Loucy (cell line): ENCODE measurements at regions not wholly inside any gene's neighbourhood (a gene's known extent, or its start where the extent isn't known, plus 50 kb on each side); places are given as distances from the start of the nearest gene placed in this dataset.

Source experiments
- H2AFZ ChIP-seq: fragments of 200-600 bp; sonication (generic); 2 replicates; pipeline ENCODE4 v1.6.0; 2016; ENCODE audit warnings: antibody characterized with exemption, mild to moderate bottlenecking, low read length, moderate library complexity
- H3F3A ChIP-seq: fragments of 200-600 bp; 2 replicates; pipeline ENCODE4 v1.6.0; 2016; ENCODE audit warnings: antibody characterized with exemption, low read depth, mild to moderate bottlenecking
- H3K27me3 ChIP-seq: fragments of 200-600 bp; sonication (generic); 2 replicates; pipeline ENCODE4 v1.6.1; 2014; ENCODE audit warnings: low read length, mild to moderate bottlenecking; ENCODE audit not compliant: insufficient read depth, poor library complexity, severe bottlenecking
- H3K36me3 ChIP-seq: fragments of 200-600 bp; sonication (generic); 2 replicates; pipeline ENCODE4 v1.6.1; 2016; ENCODE audit warnings: low read length; ENCODE audit not compliant: insufficient read depth
- H3K4me1 ChIP-seq: fragments of 200-600 bp; sonication (generic); 2 replicates; pipeline ENCODE4 v1.5.1; 2014; ENCODE audit warnings: low read length, mild to moderate bottlenecking; ENCODE audit not compliant: insufficient read depth, poor library complexity, severe bottlenecking
- H3K4me2 ChIP-seq: fragments of 200-600 bp; sonication (generic); 2 replicates; pipeline ENCODE4 v1.6.0; 2014; ENCODE audit warnings: antibody characterized with exemption, low read length, low read depth, mild to moderate bottlenecking; ENCODE audit not compliant: poor library complexity, severe bottlenecking
- H3K4me3 ChIP-seq: fragments of 200-600 bp; sonication (generic); 2 replicates; pipeline ENCODE4 v1.5.1; 2014; ENCODE audit warnings: low read length, mild to moderate bottlenecking, mixed read lengths; ENCODE audit not compliant: poor library complexity, severe bottlenecking
- H3K79me2 ChIP-seq: fragments of 200-600 bp; sonication (generic); 2 replicates; pipeline ENCODE4 v1.6.1; 2014; ENCODE audit warnings: low read length; ENCODE audit not compliant: insufficient read depth
- H3K9ac ChIP-seq: fragments of 200-600 bp; sonication (generic); 2 replicates; pipeline ENCODE4 v1.6.0; 2014; ENCODE audit warnings: mild to moderate bottlenecking, low read depth, low read length, moderate library complexity; ENCODE audit not compliant: poor library complexity, severe bottlenecking
- H3K9me2 ChIP-seq: fragments of 200-600 bp; sonication (generic); replicated peaks from 2 replicates; pipeline ENCODE4 v1.6.1; 2016; ENCODE audit warnings: low read depth, low read length, mixed read lengths
- H3K9me3 ChIP-seq: fragments of 200-600 bp; sonication (generic); 2 replicates; pipeline ENCODE4 v1.6.1; 2014; ENCODE audit warnings: mild to moderate bottlenecking, antibody characterized with exemption, low read length, low read depth; ENCODE audit not compliant: insufficient read depth
- H4K20me1 ChIP-seq: fragments of 200-600 bp; sonication (generic); 2 replicates; pipeline ENCODE4 v1.6.0; 2014; ENCODE audit warnings: antibody characterized with exemption, low read length, mild to moderate bottlenecking; ENCODE audit not compliant: insufficient read depth, poor library complexity, severe bottlenecking
- CTCF ChIP-seq: fragments of 200-600 bp; sonication (generic); conservative IDR thresholded peaks from 2 replicates; pipeline ENCODE4 v1.5.1; 2014; ENCODE audit warnings: mild to moderate bottlenecking, antibody characterized with exemption, low read length
- EZH2phosphoT487 ChIP-seq: fragments of 200-600 bp; IDR thresholded peaks from 2 replicates; pipeline ENCODE4 v1.6.1; 2018; ENCODE audit warnings: antibody characterized with exemption, mild to moderate bottlenecking, moderate library complexity, borderline replicate concordance

- Histone ChIP-seq H3K4me2 (no peak overlapping the region), H3K9me3 (no peaks in the 10 kb centered on the region), H3K9ac (no peak overlapping the region), H3K9me2 (no peaks in the 10 kb centered on the region), H4K20me1 (no peaks in the 10 kb centered on the region), H3K27me3 (no peaks in the 10 kb centered on the region), H2AFZ (no peak overlapping the region), H3K36me3 (no peaks in the 10 kb centered on the region), H3F3A (no peaks in the 10 kb centered on the region), H3K4me3 (no peak overlapping the region), H3K79me2 (no peaks in the 10 kb centered on the region), H3K4me1 (peaks cover 8% of the 10 kb centered on the region)
- TF ChIP-seq CTCF, result no peak
Observed at GRCh38 chr16:86039606-86040005, 140.6 kb downstream of the IRF8 start.

GRCh38 chr16:86040496-86040895 is 141.5 kb downstream of the IRF8 start:
- no peak for TF ChIP-seq EZH2phosphoT487
- TF ChIP-seq CTCF, result no peak
- Histone ChIP-seq H3K4me2 (no peak overlapping the region), H4K20me1 (no peaks in the 10 kb centered on the region), H3F3A (no peaks in the 10 kb centered on the region), H3K36me3 (no peaks in the 10 kb centered on the region), H3K4me3 (no peak overlapping the region), H3K4me1 (peaks cover 8% of the 10 kb centered on the region), H3K9me2 (no peaks in the 10 kb centered on the region), H3K9me3 (no peaks in the 10 kb centered on the region), H3K27me3 (no peaks in the 10 kb centered on the region), H2AFZ (no peak overlapping the region), H3K79me2 (no peaks in the 10 kb centered on the region), H3K9ac (no peak overlapping the region)

- TF ChIP-seq CTCF (no peak), EZH2phosphoT487 (no peak)
- Histone ChIP-seq H3K4me3 (no peak overlapping the region), H3K9ac (no peak overlapping the region), H2AFZ (no peak overlapping the region), H3K9me2 (no peaks in the 10 kb centered on the region), H3K36me3 (no peaks in the 10 kb centered on the region), H4K20me1 (no peaks in the 10 kb centered on the region), H3K4me1 (peaks cover 8% of the 10 kb centered on the region), H3K27me3 (no peaks in the 10 kb centered on the region), H3F3A (no peaks in the 10 kb centered on the region), H3K9me3 (no peaks in the 10 kb centered on the region), H3K4me2 (no peak overlapping the region), H3K79me2 (no peaks in the 10 kb centered on the region)
Observed at GRCh38 chr16:86041215-86041614, 142.3 kb downstream of the IRF8 start.
